GM23248 (cell line): ENCODE measurements at regions not wholly inside any gene's neighbourhood (a gene's known extent, or its start where the extent isn't known, plus 50 kb on each side); places are given as distances from the start of the nearest gene placed in this dataset.

ENCODE experiments used
- DNase-seq: peaks from one replicate; pipeline ENCODE4 v3.0.0-alpha.2; 2015
- H2AFZ ChIP-seq: fragments of 200-600 bp; sonication (generic); 2 replicates; pipeline ENCODE4 v1.6.1; 2016; ENCODE audit warnings: antibody characterized with exemption
- H3F3A ChIP-seq: fragments of 200-600 bp; sonication (generic); 2 replicates; pipeline ENCODE4 v1.6.1; 2016; ENCODE audit warnings: mild to moderate bottlenecking, antibody characterized with exemption, mixed run types; ENCODE audit not compliant: insufficient read depth
- H3K27ac ChIP-seq: fragments of 200-600 bp; sonication (generic); 2 replicates; pipeline ENCODE4 v1.5.1; 2016; ENCODE audit warnings: mild to moderate bottlenecking
- H3K27me3 ChIP-seq: fragments of 200-600 bp; sonication (generic); replicated peaks from 2 replicates; pipeline ENCODE4 v1.6.1; 2016; ENCODE audit warnings: mild to moderate bottlenecking; ENCODE audit not compliant: insufficient read depth
- H3K36me3 ChIP-seq: fragments of 200-600 bp; sonication (generic); 2 replicates; pipeline ENCODE4 v1.6.1; 2016; ENCODE audit warnings: low read depth, mild to moderate bottlenecking
- H3K4me1 ChIP-seq: fragments of 200-600 bp; sonication (generic); 2 replicates; pipeline ENCODE4 v1.6.1; 2016; ENCODE audit warnings: mild to moderate bottlenecking; ENCODE audit not compliant: insufficient read depth
- H3K4me2 ChIP-seq: fragments of 200-600 bp; sonication (generic); one replicate; pipeline ENCODE4 v1.6.1; 2016; ENCODE audit warnings: mild to moderate bottlenecking; ENCODE audit not compliant: unreplicated experiment
- H3K4me3 ChIP-seq: fragments of 200-600 bp; sonication (generic); 2 replicates; pipeline ENCODE4 v1.5.1; 2016; ENCODE audit warnings: mild to moderate bottlenecking
- H3K79me2 ChIP-seq: fragments of 200-600 bp; sonication (generic); 2 replicates; pipeline ENCODE4 v1.6.1; 2016; ENCODE audit warnings: mild to moderate bottlenecking; ENCODE audit not compliant: insufficient read depth
- H3K9ac ChIP-seq: fragments of 200-600 bp; sonication (generic); 2 replicates; pipeline ENCODE4 v1.6.1; 2016; ENCODE audit warnings: mild to moderate bottlenecking
- H3K9me2 ChIP-seq: fragments of 200-600 bp; sonication (generic); 2 replicates; pipeline ENCODE4 v1.6.1; 2016; ENCODE audit warnings: mixed run types, mild to moderate bottlenecking, moderate library complexity; ENCODE audit not compliant: insufficient read depth
- H3K9me3 ChIP-seq: fragments of 200-600 bp; sonication (generic); one replicate; pipeline ENCODE4 v1.6.1; 2017; ENCODE audit warnings: low read depth
- H4K20me1 ChIP-seq: fragments of 200-600 bp; sonication (generic); 2 replicates; pipeline ENCODE4 v1.6.0; 2016; ENCODE audit not compliant: insufficient read depth
- EZH2 ChIP-seq: fragments of 200-600 bp; sonication (generic); IDR thresholded peaks from 2 replicates; pipeline ENCODE4 v1.6.1; 2018; ENCODE audit warnings: antibody characterized with exemption, mild to moderate bottlenecking; ENCODE audit not compliant: insufficient read depth, poor library complexity, severe bottlenecking
- EZH2phosphoT487 ChIP-seq: fragments of 200-600 bp; sonication (generic); IDR thresholded peaks from 2 replicates; pipeline ENCODE4 v1.6.1; 2018; ENCODE audit warnings: antibody characterized with exemption, moderate library complexity, mild to moderate bottlenecking, low read depth; ENCODE audit not compliant: insufficient read depth
- WGBS, 2 experiments: methylation state at CpG; one replicate each; pipeline ENCODE4 v1.1.6; 2015 to 2017; ENCODE audit warnings: low lambda C conversion rate in 2 of 2, low coverage in 1 of 2; ENCODE audit errors: missing lambda C conversion rate in 2 of 2; 5-methylcytosine and 5-hydroxymethylcytosine counted together
- in situ Hi-C: fragments of 300-500 bp; cut with MboI; formaldehyde crosslinking; loops from 2 replicates; pipeline ENCODE4 v1.15.0; 2020

- Histone ChIP-seq H3K36me3 (no peaks in the 10 kb centered on the region), H4K20me1 (no peaks in the 10 kb centered on the region), H3K9me2 (no peaks in the 10 kb centered on the region), H3K9me3 (no peaks in the 10 kb centered on the region), H3K4me2 (no peak overlapping the region), H3K9ac (no peak overlapping the region), H3K4me1 (no peaks in the 10 kb centered on the region), H3K27ac (no peak overlapping the region), H2AFZ (no peak overlapping the region), H3K27me3 (no peaks in the 10 kb centered on the region), H3K79me2 (no peaks in the 10 kb centered on the region), H3F3A (no peaks in the 10 kb centered on the region), H3K4me3 (no peak overlapping the region)
- no peak for TF ChIP-seq EZH2
- no peak for TF ChIP-seq EZH2phosphoT487
- WGBS, 2 experiments: 33 to 35% methylated on average over 6 of the region's 6 CpGs
- DNase-seq: no peak
- in situ Hi-C loops: no loop called here
Measured at GRCh38 chr2:16019060-16019480, 78.7 kb downstream of the MYCN start.

- 41 to 47% methylated on average over 13 of the region's 13 CpGs for WGBS, 2 experiments
- Histone ChIP-seq H3K79me2 (no peaks in the 10 kb centered on the region), H3K9ac (no peak overlapping the region), H3K9me2 (no peaks in the 10 kb centered on the region), H3K27ac (no peak overlapping the region), H3K36me3 (no peaks in the 10 kb centered on the region), H3K4me3 (no peak overlapping the region), H3F3A (no peaks in the 10 kb centered on the region), H3K9me3 (no peaks in the 10 kb centered on the region), H3K27me3 (no peaks in the 10 kb centered on the region), H3K4me2 (no peak overlapping the region), H3K4me1 (no peaks in the 10 kb centered on the region), H2AFZ (no peak overlapping the region), H4K20me1 (no peaks in the 10 kb centered on the region)
- DNase-seq: no peak
- TF ChIP-seq EZH2phosphoT487: no peak
- no peak for TF ChIP-seq EZH2
- in situ Hi-C loops: no loop called here
Measured at GRCh38 chr2:16018277-16019059, 78.1 kb downstream of the MYCN start.

- Histone ChIP-seq H3K9me3 (no peaks in the 10 kb centered on the region), H3K9ac (no peak overlapping the region), H3K4me2 (no peak overlapping the region), H3K79me2 (no peaks in the 10 kb centered on the region), H3K9me2 (no peaks in the 10 kb centered on the region), H4K20me1 (no peaks in the 10 kb centered on the region), H3F3A (no peaks in the 10 kb centered on the region), H3K27ac (no peak overlapping the region), H3K4me3 (no peak overlapping the region), H2AFZ (no peak overlapping the region), H3K4me1 (no peaks in the 10 kb centered on the region), H3K36me3 (no peaks in the 10 kb centered on the region), H3K27me3 (no peaks in the 10 kb centered on the region)
- in situ Hi-C loops: no loop called here
- DNase-seq: no peak
- no peak for TF ChIP-seq EZH2
- no peak for TF ChIP-seq EZH2phosphoT487
- WGBS, 2 experiments: 27 to 33% methylated on average over 1 of the region's 1 CpG
Measured at GRCh38 chr2:16016282-16016681, 75.9 kb downstream of the MYCN start.

GRCh38 chr2:16015903-16016265 lies 75.5 kb downstream of the MYCN start:
- no peak for TF ChIP-seq EZH2
- TF ChIP-seq EZH2phosphoT487: no peak
- Histone ChIP-seq H2AFZ (no peak overlapping the region), H3K9ac (no peak overlapping the region), H3K27me3 (no peaks in the 10 kb centered on the region), H3F3A (no peaks in the 10 kb centered on the region), H3K9me2 (no peaks in the 10 kb centered on the region), H3K4me2 (no peak overlapping the region), H3K9me3 (no peaks in the 10 kb centered on the region), H3K4me3 (no peak overlapping the region), H3K79me2 (no peaks in the 10 kb centered on the region), H3K27ac (no peak overlapping the region), H3K36me3 (no peaks in the 10 kb centered on the region), H3K4me1 (no peaks in the 10 kb centered on the region), H4K20me1 (no peaks in the 10 kb centered on the region)
- no peak for DNase-seq
- 2% methylated on average over 2 of the region's 2 CpGs for WGBS, 2 experiments
- in situ Hi-C loops: no loop called here
